Type B pancreatic cell (in vitro differentiated cells): ENCODE measurements at regions not wholly inside any gene's neighbourhood (a gene's known extent, or its start where the extent isn't known, plus 50 kb on each side); places are given as distances from the start of the nearest gene placed in this dataset.

Source experiments
- DNase-seq: peaks from one replicate; pipeline ENCODE4 v3.0.0; 2021; ENCODE audit warnings: mixed read lengths; ENCODE audit not compliant: unreplicated experiment; ENCODE audit errors: extremely low spot score
- H3K27ac Mint-ChIP-seq: 2 replicates; pipeline ENCODE4 v1.8.0; 2021; ENCODE audit warnings: mild to moderate bottlenecking, mixed read lengths
- H3K27me3 Mint-ChIP-seq: 2 replicates; pipeline ENCODE4 v1.8.0; 2021; ENCODE audit warnings: mixed read lengths
- H3K36me3 Mint-ChIP-seq: 2 replicates; pipeline ENCODE4 v1.8.0; 2021; ENCODE audit warnings: mixed read lengths
- H3K4me1 Mint-ChIP-seq: one replicate; pipeline ENCODE4 v1.8.0; 2021; ENCODE audit warnings: mixed read lengths; ENCODE audit not compliant: unreplicated experiment
- H3K4me3 Mint-ChIP-seq: 2 replicates; pipeline ENCODE4 v1.8.0; 2021; ENCODE audit warnings: mild to moderate bottlenecking, mixed read lengths
- H3K9me3 Mint-ChIP-seq: 2 replicates; pipeline ENCODE4 v1.8.0; 2021; ENCODE audit warnings: mixed read lengths
- TF ChIP-seq, protein P1 (sequence below): fragments of 200-600 bp; sonication (generic); conservative IDR thresholded peaks from 2 replicates; pipeline ENCODE4 v1.5.0; 2021; ENCODE audit warnings: antibody characterized with exemption, mild to moderate bottlenecking

DNA sequence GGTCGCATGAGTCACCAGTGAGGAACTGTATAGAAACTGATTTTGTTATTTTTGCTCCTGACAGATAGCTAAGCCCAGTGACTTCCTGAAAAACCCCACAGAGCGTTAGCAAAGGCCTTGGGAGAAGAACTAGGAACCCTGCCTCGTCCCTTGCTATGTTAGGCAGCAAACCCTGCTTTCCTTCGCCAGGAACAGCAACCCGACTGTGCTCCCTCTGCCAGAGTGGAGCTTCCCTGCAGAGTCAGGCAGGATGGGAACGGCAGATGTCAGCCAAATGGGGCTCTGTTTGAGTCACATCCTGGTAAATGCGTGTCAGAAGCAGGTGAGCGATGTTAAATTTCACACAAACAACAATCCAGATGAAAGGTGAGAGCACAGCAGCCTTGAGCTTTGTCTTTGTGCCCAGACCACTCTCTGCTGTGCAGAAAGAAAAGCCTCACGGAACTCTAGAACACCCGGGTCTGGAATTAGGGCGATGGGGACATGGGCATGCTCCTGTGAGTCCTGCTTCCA, 186.6 kb downstream of the ADAMTS15 start:
- H3K4me1 Mint-ChIP-seq: peaks cover 31% of the 10 kb centered on the region
- no peak overlapping the region for H3K4me3 Mint-ChIP-seq
- no peak for DNase-seq
- H3K27me3 Mint-ChIP-seq: peaks cover 15% of the 10 kb centered on the region
- H3K9me3 Mint-ChIP-seq: no peaks in the 10 kb centered on the region
- no peak overlapping the region for H3K27ac Mint-ChIP-seq
- no peaks in the 10 kb centered on the region for H3K36me3 Mint-ChIP-seq
- TF ChIP-seq, protein P1, sequence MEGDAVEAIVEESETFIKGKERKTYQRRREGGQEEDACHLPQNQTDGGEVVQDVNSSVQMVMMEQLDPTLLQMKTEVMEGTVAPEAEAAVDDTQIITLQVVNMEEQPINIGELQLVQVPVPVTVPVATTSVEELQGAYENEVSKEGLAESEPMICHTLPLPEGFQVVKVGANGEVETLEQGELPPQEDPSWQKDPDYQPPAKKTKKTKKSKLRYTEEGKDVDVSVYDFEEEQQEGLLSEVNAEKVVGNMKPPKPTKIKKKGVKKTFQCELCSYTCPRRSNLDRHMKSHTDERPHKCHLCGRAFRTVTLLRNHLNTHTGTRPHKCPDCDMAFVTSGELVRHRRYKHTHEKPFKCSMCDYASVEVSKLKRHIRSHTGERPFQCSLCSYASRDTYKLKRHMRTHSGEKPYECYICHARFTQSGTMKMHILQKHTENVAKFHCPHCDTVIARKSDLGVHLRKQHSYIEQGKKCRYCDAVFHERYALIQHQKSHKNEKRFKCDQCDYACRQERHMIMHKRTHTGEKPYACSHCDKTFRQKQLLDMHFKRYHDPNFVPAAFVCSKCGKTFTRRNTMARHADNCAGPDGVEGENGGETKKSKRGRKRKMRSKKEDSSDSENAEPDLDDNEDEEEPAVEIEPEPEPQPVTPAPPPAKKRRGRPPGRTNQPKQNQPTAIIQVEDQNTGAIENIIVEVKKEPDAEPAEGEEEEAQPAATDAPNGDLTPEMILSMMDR: no peak

DNA sequence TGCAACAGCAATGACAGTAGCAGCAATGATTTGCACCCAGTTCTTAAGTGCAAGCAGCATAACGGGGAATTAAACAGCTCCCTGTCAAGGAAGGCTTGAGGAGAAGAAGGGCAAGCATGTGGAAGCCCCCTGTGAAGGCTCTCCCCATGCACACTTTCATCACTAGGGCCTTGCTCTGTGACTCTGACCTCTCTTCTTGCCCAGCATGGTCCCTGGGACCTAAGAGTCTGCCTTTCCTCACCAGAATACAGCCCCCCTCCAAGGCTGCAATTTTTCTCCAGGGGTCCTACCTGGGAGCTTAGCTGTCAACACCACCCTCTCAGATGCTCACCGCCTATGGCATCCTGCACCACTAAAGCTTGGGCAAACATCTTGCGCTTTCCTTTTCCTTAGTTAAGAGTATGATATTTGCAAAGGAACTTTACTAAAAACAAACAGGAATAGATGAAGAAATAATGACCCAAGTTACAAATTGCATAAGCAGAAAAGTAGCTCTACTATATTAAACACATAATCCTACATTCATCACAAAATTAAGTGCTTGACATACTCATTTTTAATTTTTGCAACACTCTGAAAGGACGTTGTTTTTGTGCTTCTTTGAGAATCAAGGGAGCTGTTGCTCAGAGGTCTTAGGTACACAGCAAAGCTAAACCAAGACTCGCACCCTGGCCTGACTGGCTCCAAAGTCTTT, 187.6 kb downstream of the ADAMTS15 start:
- TF ChIP-seq, protein P1: no peak
- Mint-ChIP-seq H3K9me3 (no peaks in the 10 kb centered on the region), H3K36me3 (no peaks in the 10 kb centered on the region), H3K27me3 (peaks cover 15% of the 10 kb centered on the region), H3K4me1 (peaks cover 34% of the 10 kb centered on the region), H3K27ac (no peak overlapping the region), H3K4me3 (no peak overlapping the region)
- peak; percentile 36 for DNase-seq

- H3K4me1 Mint-ChIP-seq: peaks cover 34% of the 10 kb centered on the region
- H3K4me3 Mint-ChIP-seq: no peak overlapping the region
- DNase-seq: no peak
- TF ChIP-seq, protein P1: no peak
- no peaks in the 10 kb centered on the region for H3K36me3 Mint-ChIP-seq
- no peaks in the 10 kb centered on the region for H3K9me3 Mint-ChIP-seq
- H3K27ac Mint-ChIP-seq: no peak overlapping the region
- H3K27me3 Mint-ChIP-seq: peaks cover 12% of the 10 kb centered on the region
Measured at GRCh38 chr11:130636722-130637464, 188.4 kb downstream of the ADAMTS15 start.

DNA sequence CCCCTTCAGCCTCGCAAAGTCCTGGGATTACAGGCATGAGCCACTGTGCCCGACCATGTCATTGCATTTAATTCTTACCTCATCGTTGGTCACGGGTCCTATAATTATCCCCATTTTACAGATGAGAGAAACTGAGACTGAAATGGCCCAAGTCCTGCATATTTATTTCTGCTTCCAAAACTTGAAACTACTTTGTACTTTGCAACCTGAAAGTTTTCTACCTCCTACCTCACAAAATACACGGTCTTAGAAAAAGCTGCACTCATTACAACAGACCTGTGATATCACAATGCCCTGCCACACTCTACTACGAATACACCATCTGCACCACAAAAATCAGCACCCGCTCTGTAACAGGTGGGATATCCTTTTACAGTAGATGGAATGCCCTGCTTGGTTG, 189.1 kb downstream of the ADAMTS15 start:
- no peaks in the 10 kb centered on the region for H3K36me3 Mint-ChIP-seq
- H3K4me1 Mint-ChIP-seq: peaks cover 34% of the 10 kb centered on the region
- no peak overlapping the region for H3K27ac Mint-ChIP-seq
- TF ChIP-seq, protein P1: no peak
- H3K4me3 Mint-ChIP-seq: no peak overlapping the region
- H3K9me3 Mint-ChIP-seq: no peaks in the 10 kb centered on the region
- no peak for DNase-seq
- H3K27me3 Mint-ChIP-seq: peaks cover 10% of the 10 kb centered on the region

GRCh38 chr11:130638033-130638432, 189.6 kb downstream of the ADAMTS15 start:
- Mint-ChIP-seq H3K27ac (no peak overlapping the region), H3K9me3 (no peaks in the 10 kb centered on the region), H3K27me3 (peaks cover 10% of the 10 kb centered on the region), H3K36me3 (no peaks in the 10 kb centered on the region), H3K4me1 (peaks cover 34% of the 10 kb centered on the region), H3K4me3 (peak overlapping the region; percentile 27)
- TF ChIP-seq, protein P1: no peak
- no peak for DNase-seq
